ENCODE measurements at regions not wholly inside any gene's neighbourhood (a gene's known extent, or its start where the extent isn't known, plus 50 kb on each side); places are given as distances from the start of the nearest gene placed in this dataset.

- ATAC-seq (replicated peaks in 1 of 2) (no peak), DNase-seq (no peak)
- Mint-ChIP-seq H3K9me3 (no peaks in the 10 kb centered on the region), H3K4me3 (no peak overlapping the region), H3K27me3 (ENCODE audit: low read depth) (peaks cover 7% of the 10 kb centered on the region), H3K36me3 (ENCODE audit: insufficient read depth in 2 of 2) (no peaks in the 10 kb centered on the region), H3K4me1 (ENCODE audit: low read depth) (no peaks in the 10 kb centered on the region), H3K27ac (no peak overlapping the region)
Measured at GRCh38 chr5:1937590-1937989, 54.9 kb upstream of the IRX4 start.

- no peaks in the 10 kb centered on the region for H3K9me3 Mint-ChIP-seq
- peaks cover 11% of the 10 kb centered on the region for H3K27me3 Mint-ChIP-seq (ENCODE audit: low read depth)
- H3K36me3 Mint-ChIP-seq (ENCODE audit: insufficient read depth in 2 of 2): no peaks in the 10 kb centered on the region
- no peak overlapping the region for H3K27ac Mint-ChIP-seq
- H3K4me3 Mint-ChIP-seq: no peak overlapping the region
- DNase-seq (no peak), ATAC-seq (replicated peaks in 1 of 2) (no peak)
- no peaks in the 10 kb centered on the region for H3K4me1 Mint-ChIP-seq (ENCODE audit: low read depth)
Measured at GRCh38 chr5:1936901-1937300, 54.2 kb upstream of the IRX4 start.

DNA sequence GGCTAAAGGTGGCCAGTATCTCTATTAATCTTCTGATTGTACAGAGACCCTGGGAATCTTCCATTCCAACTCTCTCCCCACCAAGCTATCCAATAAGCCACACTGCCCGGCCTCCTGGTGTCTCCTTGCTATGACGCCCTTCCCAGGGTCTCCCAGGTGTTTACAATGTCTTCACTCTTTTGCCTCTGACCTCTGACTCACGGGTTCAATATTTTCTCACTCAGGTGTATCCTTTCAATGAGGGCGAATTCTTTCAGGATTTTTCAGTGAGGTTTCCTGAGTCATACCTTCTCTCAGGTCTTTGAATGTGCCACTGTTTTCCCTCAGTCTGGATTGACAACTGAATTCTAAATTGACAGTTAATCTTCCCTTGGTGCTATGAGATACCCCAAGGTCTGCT, 53.7 kb upstream of the IRX4 start:
- Mint-ChIP-seq H3K4me1 (ENCODE audit: low read depth) (no peaks in the 10 kb centered on the region), H3K27me3 (ENCODE audit: low read depth) (peaks cover 13% of the 10 kb centered on the region), H3K4me3 (no peak overlapping the region), H3K9me3 (no peaks in the 10 kb centered on the region), H3K36me3 (ENCODE audit: insufficient read depth in 2 of 2) (no peaks in the 10 kb centered on the region), H3K27ac (no peak overlapping the region)
- ATAC-seq (replicated peaks in 1 of 2) (no peak), DNase-seq (no peak)

DNA sequence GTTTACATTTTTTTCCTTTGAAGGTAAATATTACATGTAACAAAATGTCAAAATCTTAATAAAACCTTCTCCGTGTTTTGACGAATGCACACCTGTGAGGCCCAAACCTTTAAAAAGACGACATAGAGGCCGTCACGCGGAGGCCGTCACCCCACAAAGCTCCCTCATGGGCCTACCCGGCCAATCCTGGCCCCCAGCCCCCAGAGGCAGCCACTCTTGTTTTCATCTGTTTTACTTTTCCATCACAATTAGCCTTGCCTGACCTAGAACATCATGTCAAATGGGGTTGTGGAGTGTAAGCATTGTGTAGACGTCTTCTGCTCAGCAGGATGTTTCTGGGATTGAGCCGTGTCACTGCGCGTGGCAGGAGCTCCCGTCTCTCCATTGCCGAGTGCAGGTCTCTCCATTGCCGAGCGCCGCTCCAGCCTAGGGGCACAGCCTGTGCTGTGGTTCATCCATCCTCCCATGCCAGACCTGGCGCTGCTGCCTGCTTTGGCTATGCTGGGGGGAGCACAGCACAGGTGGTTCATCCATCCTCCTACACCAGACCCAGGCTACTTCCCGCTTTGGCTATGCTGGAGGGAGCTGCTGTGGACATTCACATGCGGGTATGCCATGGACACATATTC, 52.2 kb upstream of the IRX4 start:
- Mint-ChIP-seq H3K27me3 (ENCODE audit: low read depth) (peaks cover 13% of the 10 kb centered on the region), H3K9me3 (no peaks in the 10 kb centered on the region), H3K27ac (no peak overlapping the region), H3K4me3 (no peak overlapping the region), H3K4me1 (ENCODE audit: low read depth) (no peaks in the 10 kb centered on the region), H3K36me3 (ENCODE audit: insufficient read depth in 2 of 2) (no peaks in the 10 kb centered on the region)
- no peak for ATAC-seq (replicated peaks in 1 of 2)
- no peak for DNase-seq

DNA sequence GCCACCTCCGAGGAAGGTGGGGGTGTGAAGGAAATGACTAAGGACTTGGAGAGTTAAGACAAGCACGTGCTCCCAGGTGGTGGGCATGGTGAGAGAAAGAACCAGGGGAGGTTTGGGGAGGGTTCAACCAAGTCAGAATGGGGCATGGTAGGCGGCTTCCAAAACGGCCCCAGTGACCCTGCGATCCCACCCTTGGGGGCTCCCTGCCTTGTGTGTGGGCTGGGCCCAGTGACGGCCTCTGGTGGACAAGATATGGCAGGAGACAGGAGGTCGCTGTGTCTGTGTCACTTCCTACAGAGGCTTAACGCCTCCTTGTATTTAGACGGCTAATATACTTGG, 51.3 kb upstream of the IRX4 start:
- H3K4me3 Mint-ChIP-seq: no peak overlapping the region
- ATAC-seq (replicated peaks in 1 of 2) (no peak), DNase-seq (no peak)
- H3K4me1 Mint-ChIP-seq (ENCODE audit: low read depth): no peaks in the 10 kb centered on the region
- H3K27me3 Mint-ChIP-seq (ENCODE audit: low read depth): peaks cover 13% of the 10 kb centered on the region
- H3K9me3 Mint-ChIP-seq: no peaks in the 10 kb centered on the region
- H3K27ac Mint-ChIP-seq: no peak overlapping the region
- H3K36me3 Mint-ChIP-seq (ENCODE audit: insufficient read depth in 2 of 2): no peaks in the 10 kb centered on the region

DNA sequence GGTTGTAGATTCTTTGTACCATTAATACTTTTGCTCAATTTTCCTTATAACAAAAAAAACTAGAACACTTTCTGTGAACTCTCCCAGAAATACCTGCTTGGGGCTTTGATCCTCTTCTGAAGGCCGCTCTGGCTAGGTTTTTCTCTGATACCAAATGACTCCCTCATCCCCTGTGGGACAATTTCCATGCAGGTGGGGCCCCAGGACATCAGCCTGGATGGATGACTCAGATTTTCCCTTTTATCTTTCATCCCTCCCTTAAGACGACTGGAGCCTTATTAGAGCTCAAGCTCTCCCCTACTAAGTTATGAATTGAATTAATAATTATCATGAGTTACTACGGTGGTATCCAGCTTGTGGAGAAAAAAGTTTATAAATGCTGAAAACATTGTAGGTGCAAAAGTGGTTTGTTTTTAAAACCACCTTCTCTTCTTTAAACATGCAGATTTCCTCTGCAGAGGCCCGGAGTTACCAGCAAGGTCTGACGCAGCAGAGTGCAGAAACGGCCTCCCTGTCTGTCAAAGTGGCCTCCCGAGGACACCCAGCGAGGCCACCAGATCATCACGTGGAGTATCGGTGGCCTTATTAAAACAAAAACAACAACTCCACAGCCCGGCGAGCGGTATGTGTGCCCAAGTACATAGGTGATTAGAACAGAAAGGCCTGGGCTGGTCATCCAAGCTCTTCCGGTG, 50.8 kb upstream of the IRX4 start:
- H3K4me1 Mint-ChIP-seq (ENCODE audit: low read depth): no peaks in the 10 kb centered on the region
- DNase-seq (no peak), ATAC-seq (replicated peaks in 1 of 2) (no peak)
- H3K36me3 Mint-ChIP-seq (ENCODE audit: insufficient read depth in 2 of 2): no peaks in the 10 kb centered on the region
- peaks cover 13% of the 10 kb centered on the region for H3K27me3 Mint-ChIP-seq (ENCODE audit: low read depth)
- H3K4me3 Mint-ChIP-seq: no peak overlapping the region
- no peak overlapping the region for H3K27ac Mint-ChIP-seq
- no peaks in the 10 kb centered on the region for H3K9me3 Mint-ChIP-seq
